ENCODE measurements at regions not wholly inside any gene's neighbourhood (a gene's known extent, or its start where the extent isn't known, plus 50 kb on each side); places are given as distances from the start of the nearest gene placed in this dataset.
"Not testable (repeated sequence)": the region's sequence is repeated elsewhere in the genome, so short reads cannot be mapped to it uniquely, and the experiment has no call there.

DNA sequence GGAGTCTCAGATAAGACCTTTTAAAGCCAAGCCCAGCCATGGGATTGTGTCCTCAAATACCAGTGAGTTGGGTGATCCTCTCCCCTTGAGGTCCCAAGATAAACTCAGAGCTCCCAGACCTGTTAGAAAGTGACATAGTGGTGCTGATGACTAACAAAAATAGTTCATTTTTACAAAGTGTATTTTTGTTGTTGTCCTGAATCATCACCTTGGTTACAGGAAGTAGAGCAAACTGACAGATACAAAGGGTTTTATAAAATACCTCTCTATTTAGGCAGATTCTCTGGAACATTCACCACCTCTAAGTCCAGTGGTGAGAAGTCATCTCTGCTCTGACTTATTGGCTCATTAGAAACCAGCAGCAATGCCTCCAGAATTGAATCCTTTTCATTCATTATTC is 259.3 kb downstream of the CEMIP2 start:
- H3K27me3 ChIP-seq, result no peaks in the 10 kb centered on the region
- TF ChIP-seq, protein P1, sequence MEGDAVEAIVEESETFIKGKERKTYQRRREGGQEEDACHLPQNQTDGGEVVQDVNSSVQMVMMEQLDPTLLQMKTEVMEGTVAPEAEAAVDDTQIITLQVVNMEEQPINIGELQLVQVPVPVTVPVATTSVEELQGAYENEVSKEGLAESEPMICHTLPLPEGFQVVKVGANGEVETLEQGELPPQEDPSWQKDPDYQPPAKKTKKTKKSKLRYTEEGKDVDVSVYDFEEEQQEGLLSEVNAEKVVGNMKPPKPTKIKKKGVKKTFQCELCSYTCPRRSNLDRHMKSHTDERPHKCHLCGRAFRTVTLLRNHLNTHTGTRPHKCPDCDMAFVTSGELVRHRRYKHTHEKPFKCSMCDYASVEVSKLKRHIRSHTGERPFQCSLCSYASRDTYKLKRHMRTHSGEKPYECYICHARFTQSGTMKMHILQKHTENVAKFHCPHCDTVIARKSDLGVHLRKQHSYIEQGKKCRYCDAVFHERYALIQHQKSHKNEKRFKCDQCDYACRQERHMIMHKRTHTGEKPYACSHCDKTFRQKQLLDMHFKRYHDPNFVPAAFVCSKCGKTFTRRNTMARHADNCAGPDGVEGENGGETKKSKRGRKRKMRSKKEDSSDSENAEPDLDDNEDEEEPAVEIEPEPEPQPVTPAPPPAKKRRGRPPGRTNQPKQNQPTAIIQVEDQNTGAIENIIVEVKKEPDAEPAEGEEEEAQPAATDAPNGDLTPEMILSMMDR (IDR thresholded peaks at IDR 0.05), result no peak
- no peak overlapping the region for H3K27ac ChIP-seq
- no peaks in the 10 kb centered on the region for H3K36me3 ChIP-seq
- H3K9me3 ChIP-seq, result no peaks in the 10 kb centered on the region
- DNase-seq, result no peak
- intact Hi-C loops (cut with DNase I; ENCODE audit: low total_unique reads), result no loop called here
- no peaks in the 10 kb centered on the region for H3K4me1 ChIP-seq
- no peak overlapping the region for H3K4me3 ChIP-seq

DNA sequence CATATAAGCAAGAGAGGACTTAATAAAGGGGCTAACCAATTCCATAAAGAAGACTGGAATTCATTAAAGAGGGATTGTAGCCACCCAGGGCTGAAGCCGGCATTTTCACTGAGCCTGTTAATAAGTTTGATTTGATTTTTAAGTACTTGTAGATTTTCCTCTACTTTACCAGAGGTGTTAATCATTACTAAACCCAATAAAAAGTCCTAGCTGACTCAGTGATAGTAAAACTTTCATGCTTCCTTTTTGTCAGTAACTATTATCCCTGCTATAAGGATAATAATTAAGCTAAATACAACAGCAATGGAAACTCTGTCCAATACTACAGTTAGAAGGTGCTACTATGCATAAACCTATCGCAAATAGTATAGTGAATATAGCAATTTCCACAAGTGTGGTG is 260.2 kb downstream of the CEMIP2 start:
- DNase-seq; H3K27ac ChIP-seq; H3K9me3 ChIP-seq; H3K4me1 ChIP-seq; intact Hi-C loops (cut with DNase I; ENCODE audit: low total_unique reads); H3K27me3 ChIP-seq; H3K36me3 ChIP-seq; H3K4me3 ChIP-seq: not testable (repeated sequence)

DNA sequence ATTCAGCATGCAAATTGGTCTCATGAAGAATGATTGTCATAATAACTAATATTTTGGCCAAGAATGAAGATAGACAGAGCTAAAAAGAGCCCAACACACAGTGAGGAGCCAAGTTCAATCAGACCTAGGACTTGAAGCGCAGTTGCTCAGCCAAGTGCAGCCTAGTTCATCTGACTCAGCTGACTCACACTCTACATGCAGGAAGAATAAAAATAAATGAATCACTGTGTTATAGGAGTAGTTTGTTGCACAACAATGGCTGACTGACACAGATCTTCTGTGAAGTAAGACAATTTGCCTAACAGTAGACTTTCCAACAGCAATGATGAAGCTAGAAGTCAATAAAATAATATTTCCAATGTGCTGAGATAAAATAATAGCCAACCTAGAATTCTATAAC is 261.5 kb downstream of the CEMIP2 start:
- TF ChIP-seq, protein P1 (IDR thresholded peaks at IDR 0.05), result no peak
- Histone ChIP-seq H3K27ac (no peak overlapping the region), H3K36me3 (no peaks in the 10 kb centered on the region), H3K4me1 (no peaks in the 10 kb centered on the region), H3K27me3 (no peaks in the 10 kb centered on the region), H3K9me3 (no peaks in the 10 kb centered on the region), H3K4me3 (no peak overlapping the region)
- intact Hi-C loops (cut with DNase I; ENCODE audit: low total_unique reads), result no loop called here
- no peak for DNase-seq

DNA sequence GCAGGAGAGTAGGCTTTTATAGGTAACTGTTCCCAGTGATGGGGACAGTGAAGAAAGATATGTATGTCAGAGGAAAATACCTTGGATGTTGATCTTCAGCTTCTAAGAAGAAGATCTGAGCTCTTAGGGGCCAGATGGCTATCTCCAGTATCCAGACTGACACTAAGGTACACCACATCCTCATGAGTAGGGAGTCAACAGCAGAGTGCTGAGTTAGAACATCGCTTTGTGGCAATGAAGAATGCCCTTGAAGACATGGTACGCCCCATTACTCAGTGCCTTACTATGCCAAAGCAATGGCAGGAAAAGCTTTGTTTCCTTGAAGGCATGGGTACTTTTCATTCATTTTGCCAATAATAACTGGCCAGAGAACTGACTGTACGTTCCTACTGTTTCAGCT is 263.7 kb downstream of the CEMIP2 start:
- Histone ChIP-seq H3K27ac (no peak overlapping the region), H3K4me3 (no peak overlapping the region), H3K36me3 (no peaks in the 10 kb centered on the region), H3K4me1 (no peaks in the 10 kb centered on the region), H3K9me3 (peaks cover 0 to 6% (median 5%) of the 10 kb centered on the region in 3 donors), H3K27me3 (no peaks in the 10 kb centered on the region)
- DNase-seq, result no peak
- TF ChIP-seq, protein P1 (IDR thresholded peaks at IDR 0.05), result no peak
- intact Hi-C loops (cut with DNase I; ENCODE audit: low total_unique reads), result no loop called here

DNA sequence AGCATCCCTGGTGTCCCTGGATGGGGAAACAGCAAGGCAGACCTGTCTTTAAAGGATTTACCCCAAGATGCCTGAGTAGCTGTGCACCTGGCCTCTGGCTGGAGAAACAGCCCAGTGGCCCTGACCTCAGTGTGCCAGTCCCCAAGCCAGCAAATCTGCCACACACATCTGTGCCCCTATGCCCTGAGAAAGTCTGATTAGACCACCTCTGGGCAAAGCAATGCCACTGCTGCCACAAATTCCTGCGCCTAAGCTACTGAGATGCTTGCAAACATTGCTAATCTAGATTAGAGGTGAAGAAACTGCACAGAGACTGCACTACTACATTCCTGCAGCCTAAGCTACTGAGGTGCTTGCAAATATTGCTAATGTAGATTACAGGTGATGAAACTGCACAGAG is 269.6 kb downstream of the CEMIP2 start:
- peaks cover 5 to 17% (median 16%) of the 10 kb centered on the region in 3 donors for H3K9me3 ChIP-seq
- H3K27me3 ChIP-seq, result no peaks in the 10 kb centered on the region
- intact Hi-C loops (cut with DNase I; ENCODE audit: low total_unique reads), result no loop called here
- no peaks in the 10 kb centered on the region for H3K36me3 ChIP-seq
- no peak overlapping the region for H3K27ac ChIP-seq
- TF ChIP-seq, protein P1 (IDR thresholded peaks at IDR 0.05), result no peak
- no peaks in the 10 kb centered on the region for H3K4me1 ChIP-seq
- H3K4me3 ChIP-seq, result no peak overlapping the region
- no peak for DNase-seq

DNA sequence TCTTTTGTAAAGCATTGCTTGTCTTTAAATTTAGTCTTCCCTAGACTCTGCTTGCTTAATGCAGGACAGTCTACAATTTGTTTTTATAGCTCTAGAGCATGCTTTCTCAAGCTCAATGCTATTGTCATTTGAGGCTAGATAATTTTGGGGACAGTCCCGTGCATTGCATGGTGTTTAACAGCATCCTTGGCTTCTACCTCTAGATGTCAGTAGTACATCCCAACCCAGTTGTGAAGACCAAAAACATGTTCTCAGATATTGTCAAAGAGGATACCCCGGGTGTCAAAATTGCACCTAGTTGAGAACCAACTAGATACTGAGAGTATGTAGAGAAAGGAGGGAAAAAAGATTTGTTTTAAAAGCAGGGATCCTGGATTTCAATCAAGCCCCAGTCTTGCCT is 277.5 kb downstream of the CEMIP2 start:
- H3K9me3 ChIP-seq, result no peaks in the 10 kb centered on the region
- TF ChIP-seq, protein P1 (IDR thresholded peaks at IDR 0.05), result no peak
- H3K27me3 ChIP-seq, result peaks cover 0 to 4% of the 10 kb centered on the region in 2 donors
- no peaks in the 10 kb centered on the region for H3K36me3 ChIP-seq
- intact Hi-C loops (cut with DNase I; ENCODE audit: low total_unique reads), result no loop called here
- H3K27ac ChIP-seq, result no peak overlapping the region
- no peaks in the 10 kb centered on the region for H3K4me1 ChIP-seq
- DNase-seq, result no peak
- no peak overlapping the region for H3K4me3 ChIP-seq
